Endometrium (tissue), 2 donors: ENCODE measurements at regions not wholly inside any gene's neighbourhood (a gene's known extent, or its start where the extent isn't known, plus 50 kb on each side); places are given as distances from the start of the nearest gene placed in this dataset.

ENCODE experiments used
- FAIRE-seq: peaks from 2 replicates; lab custom pipeline; 2012; peaks lifted over from hg19 to GRCh38; lab: Jason Lieb, UNC
- donor health status: control.
- donor health status: control.

- no peak for FAIRE-seq
These were observed 208.8 kb downstream of the TLE4 start for GRCh38 chr9:79780559-79780958.

GRCh38 chr9:79779901-79780300 lies 208.1 kb downstream of the TLE4 start:
- no peak for FAIRE-seq

- no peak for FAIRE-seq
These were observed 206.8 kb downstream of the TLE4 start for GRCh38 chr9:79778581-79778980.

- FAIRE-seq, result no peak
These were observed 204.8 kb downstream of the TLE4 start for GRCh38 chr9:79776581-79776980.
